ENCODE measurements at regions not wholly inside any gene's neighbourhood (a gene's known extent, or its start where the extent isn't known, plus 50 kb on each side); places are given as distances from the start of the nearest gene placed in this dataset.
"Not testable (repeated sequence)": the region's sequence is repeated elsewhere in the genome, so short reads cannot be mapped to it uniquely, and the experiment has no call there.

- no peak for DNase-seq (ENCODE audit: low read depth)
Measured at GRCh38 chr10:28186887-28187578, 115.8 kb downstream of the MPP7 start.

GRCh38 chr10:28186461-28186860 is 116.4 kb downstream of the MPP7 start:
- no peak for DNase-seq (ENCODE audit: low read depth)

DNA sequence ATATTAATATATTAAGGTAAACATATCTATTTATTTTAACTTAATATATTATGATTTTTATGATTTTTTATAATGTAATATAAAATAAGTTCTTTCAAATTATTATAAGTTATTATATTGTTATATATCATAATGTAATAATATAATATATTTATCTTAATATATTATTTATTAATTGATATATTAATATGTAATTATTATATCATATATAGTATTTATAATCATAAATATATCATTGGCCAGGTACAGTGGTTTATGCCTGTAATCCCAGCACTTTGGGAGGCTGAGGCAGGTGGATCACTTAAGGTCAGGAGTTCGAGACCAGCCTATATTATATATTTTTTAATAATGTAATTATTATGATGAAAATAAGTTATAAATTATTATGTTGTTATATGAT is 118.1 kb downstream of the MPP7 start:
- no peak for DNase-seq (ENCODE audit: low read depth)

DNA sequence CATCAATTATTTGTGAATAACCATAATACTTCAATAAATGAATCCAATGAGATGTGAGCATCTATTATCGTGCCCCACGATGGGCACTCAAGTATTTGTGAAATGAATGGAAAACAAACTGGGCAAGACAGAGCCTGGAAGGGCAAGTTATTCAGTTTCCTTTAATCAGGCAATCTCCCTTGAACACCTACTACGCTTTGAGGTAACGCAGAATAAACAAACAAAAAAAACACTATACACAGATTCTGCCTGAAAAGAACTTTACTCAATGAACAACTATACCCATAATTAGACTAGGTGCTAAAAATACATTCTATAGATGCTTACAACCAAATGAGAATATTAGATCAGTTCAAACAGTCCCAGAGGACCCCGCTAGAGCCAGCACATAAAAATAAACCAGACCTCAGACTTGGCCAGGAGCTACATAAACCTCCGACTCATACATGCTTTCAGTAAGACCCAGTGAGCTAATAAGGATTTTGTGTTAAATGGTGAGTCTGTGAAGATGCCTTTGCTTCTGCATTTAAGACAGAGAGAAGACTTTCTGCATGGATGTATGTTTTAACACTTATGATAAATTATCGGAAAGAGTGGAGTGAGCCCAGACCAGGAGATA is 121.3 kb downstream of the MPP7 start:
- no peak for DNase-seq (ENCODE audit: low read depth)

DNA sequence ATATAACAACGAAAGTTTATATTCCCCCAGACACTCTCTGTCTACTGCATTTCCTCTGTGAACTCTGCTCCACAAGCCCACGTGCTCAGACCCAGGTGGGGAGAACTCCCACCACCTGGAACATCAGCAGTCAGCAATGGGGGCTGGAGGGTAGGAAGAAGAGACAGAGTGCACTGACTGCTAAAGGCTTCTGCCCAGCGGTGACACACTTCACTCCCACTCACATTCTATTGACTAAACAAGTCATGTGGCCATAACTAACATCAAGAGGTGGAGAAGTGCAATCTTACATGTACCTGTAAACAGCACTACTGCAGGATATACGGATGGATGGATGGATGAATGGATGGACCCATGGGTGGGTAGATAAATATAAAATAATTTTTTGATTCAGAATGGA is 122.2 kb downstream of the MPP7 start:
- DNase-seq (ENCODE audit: low read depth), result no peak

DNA sequence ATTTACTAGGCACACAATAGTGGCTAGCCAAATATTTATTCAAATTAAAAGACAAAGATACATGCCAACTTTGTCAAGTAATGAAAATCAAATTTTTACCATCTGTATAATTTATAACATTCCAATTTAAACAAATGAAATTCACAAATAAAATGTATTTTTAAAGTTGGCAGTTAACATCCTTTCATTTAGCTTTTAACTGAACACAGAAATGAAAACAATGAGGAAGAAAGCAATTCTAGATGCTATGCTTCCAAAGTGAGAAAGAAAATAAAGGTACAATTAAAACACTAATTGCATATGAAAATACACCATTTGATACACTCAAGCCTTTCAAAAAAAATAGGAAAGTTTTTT is 123.1 kb downstream of the MPP7 start:
- DNase-seq (ENCODE audit: low read depth), result no peak

GRCh38 chr10:28179006-28179742 is 123.7 kb downstream of the MPP7 start:
- peak; percentile 43 for DNase-seq (ENCODE audit: low read depth)

DNA sequence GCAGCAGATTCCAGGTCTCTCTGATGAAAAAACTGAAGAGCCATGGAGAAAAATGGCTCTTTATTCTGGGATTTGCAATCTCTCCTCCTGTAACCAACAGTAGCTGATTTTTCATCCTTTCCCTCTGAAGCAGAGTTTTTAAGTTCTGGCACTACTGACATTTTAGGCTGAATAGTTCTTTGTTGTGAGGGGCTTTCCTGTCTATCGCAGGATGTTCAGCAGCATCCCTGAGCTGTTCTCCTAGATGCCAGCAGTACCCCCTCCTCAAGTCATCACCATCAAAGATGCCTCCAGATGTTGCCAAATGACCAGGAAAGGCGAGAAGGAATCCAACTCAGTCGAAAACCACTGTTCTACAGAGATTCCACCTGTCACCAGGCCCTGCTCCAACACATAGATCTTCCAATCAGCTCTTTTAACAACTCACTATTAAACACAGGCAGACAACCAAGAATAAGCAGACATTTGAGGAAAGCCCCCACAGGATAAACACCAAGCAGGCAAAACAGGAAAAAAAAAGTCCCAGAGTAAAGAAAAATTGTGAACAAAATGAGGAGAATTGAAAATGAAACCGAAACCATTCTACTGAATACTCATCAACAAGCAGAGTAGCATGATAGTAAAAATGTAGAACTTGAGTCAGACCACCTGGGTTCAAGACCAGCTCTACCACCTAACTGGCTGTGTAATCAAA is 124.8 kb downstream of the MPP7 start:
- DNase-seq (ENCODE audit: low read depth), result peak; percentile 20

DNA sequence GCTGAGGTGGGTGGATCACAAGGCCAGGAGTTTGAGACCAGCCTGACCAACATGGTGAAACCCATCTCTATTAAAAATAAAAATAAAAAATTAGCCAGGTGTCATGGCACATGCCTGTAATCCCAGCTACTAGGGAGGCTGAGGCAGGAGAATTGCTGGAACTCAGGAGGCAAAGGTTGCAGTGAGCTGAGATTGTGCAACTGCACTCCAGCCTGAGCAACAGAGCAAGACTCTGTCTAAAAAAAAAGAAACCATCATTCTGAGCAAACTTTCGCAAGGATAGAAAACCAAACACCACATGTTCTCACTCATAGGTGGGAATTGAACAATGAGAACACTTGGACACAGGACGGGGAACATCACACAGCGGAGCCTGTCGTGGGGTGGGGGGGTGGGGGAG is 126.4 kb downstream of the MPP7 start:
- DNase-seq (ENCODE audit: low read depth), result not testable (repeated sequence)

GRCh38 chr10:28172223-28172610 is 130.6 kb downstream of the MPP7 start:
- DNase-seq (ENCODE audit: low read depth), result no peak

DNA sequence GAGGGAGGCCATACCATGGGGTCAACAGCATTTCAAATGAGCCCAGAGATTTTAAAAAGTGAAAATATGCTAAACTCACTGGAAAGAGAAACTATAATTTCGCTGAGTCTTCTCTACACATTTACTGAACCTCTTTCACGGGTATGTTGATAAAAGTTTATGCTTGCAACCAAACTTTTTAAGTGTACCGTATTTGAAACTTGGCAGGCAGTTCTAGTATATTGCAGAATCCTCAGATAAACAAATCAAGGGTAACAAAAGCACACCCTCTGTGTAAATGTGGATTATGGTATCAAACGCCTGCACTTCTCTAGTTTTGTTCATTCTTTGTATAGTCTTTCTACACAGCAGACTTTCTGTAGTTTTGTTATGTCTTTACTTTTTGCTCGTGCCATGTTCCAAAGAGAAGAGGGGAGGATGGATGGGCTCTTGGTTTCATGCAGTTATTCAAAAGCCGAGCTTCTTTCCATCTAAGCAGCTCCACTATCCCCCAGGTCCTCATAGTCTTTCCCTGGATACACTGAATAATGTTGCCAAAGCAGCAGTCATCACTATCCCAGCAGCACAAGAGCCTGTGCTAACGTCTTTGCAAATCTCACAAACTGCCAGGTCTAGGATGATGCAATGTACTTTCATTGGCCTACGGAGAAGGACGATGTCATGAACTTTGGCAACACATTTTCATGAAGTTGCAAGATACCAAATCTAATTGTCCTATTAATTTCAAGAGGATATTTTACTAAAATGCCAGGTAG is 131.2 kb downstream of the MPP7 start:
- DNase-seq (ENCODE audit: low read depth), result no peak

- DNase-seq (ENCODE audit: low read depth), result no peak
Measured at GRCh38 chr10:28169525-28169924, 133.3 kb downstream of the MPP7 start.

- DNase-seq (ENCODE audit: low read depth), result no peak
Measured at GRCh38 chr10:28160866-28161405, 141.9 kb downstream of the MPP7 start.

GRCh38 chr10:28157379-28157778 is 145.5 kb downstream of the MPP7 start:
- no peak for DNase-seq (ENCODE audit: low read depth)

DNA sequence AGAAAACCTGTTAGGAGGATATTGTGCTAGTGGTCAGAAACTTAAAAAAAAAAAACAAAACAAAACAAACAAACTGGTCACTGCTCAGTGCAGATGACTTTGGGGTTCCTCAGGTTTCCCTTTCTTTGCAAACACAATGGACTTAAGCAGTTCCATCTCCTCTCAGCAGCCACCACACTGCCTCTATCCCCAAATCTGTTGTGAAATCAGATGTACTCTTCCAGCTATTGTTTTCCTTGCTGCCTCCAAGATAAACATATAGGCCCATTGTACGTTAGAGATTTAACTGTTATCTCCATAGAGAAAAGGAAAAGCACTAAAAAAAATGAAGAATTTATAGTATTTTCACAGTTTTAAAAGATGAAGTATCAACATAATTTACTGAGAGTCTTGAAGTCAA is 147.1 kb downstream of the MPP7 start:
- DNase-seq (ENCODE audit: low read depth), result no peak

GRCh38 chr10:28151636-28152035 is 151.2 kb downstream of the MPP7 start:
- DNase-seq (ENCODE audit: low read depth), result no peak

GRCh38 chr10:28149746-28150145 is 150.9 kb upstream of the ODAD2 start:
- DNase-seq (ENCODE audit: low read depth), result no peak

GRCh38 chr10:28147706-28148105 is 148.8 kb upstream of the ODAD2 start:
- DNase-seq (ENCODE audit: low read depth), result no peak

DNA sequence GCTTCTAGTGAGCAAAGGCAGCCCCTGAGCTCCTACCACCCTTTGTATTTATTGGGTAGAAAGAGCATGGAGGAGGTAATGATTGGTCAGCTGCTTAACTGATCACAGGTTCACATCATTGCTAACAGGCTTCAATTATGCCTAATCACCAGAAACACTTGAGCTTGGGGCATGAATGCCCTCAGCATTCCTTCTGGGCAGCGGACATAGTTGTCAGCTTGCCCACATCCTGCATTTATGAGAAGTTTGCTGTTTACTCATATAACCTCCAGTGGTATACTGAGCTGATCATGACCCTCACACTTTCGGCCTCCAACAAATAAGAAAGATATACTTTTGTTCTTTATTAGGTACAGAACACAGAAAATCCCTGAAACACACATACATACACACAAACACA is 140.3 kb upstream of the ODAD2 start:
- peak; percentile 64 for DNase-seq (ENCODE audit: low read depth)

DNA sequence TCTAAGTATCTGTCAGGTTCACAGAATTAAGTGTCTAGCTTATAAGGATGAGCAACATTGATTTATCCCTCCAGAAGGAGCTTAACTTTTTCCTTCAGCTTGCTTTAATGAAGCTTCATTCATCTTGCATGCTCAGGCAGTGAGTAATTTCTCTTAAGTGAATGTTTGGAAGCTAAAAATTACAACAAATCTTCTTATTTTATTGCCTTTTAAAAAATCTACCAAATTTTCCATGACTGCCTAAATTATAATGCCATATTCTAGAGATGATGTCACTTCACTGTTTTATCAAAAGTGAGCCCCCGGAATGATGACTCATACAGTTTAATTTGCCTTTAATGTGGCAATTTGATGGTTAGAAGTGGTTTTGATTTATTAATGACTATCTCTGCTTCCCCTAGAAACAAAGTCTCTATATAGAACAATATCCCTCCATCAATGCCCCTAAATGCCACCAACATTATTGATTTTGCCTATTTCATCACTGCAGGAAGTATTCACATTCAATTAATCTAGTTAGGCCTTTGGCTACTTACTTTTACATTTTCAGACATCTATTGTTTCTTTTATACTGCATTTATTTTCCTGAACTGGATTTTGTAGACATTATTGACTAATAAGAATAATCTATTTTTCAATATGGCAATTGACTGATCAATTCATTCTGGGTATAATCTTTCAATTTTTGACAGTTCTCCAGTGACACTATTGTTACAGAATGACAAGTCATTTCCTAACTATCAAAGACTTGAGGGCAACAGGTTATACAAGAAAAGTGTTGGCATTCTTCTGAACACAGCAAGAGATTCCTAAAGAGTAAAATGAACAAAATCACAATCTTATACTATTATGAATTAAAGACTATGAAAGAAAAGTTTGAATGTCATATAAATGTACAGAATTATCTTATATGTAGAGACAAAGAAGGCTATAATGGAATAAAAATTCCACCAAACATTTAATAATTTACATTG is 139.3 kb upstream of the ODAD2 start:
- peak; percentile 3 for DNase-seq (ENCODE audit: low read depth)
